NCI-H128 (cell line): ENCODE measurements at regions not wholly inside any gene's neighbourhood (a gene's known extent, or its start where the extent isn't known, plus 50 kb on each side); places are given as distances from the start of the nearest gene placed in this dataset.

ENCODE experiments used
- DNase-seq: peaks from one replicate; lab custom pipeline; 2025; ENCODE audit not compliant: unreplicated experiment; lab: John Stamatoyannopoulos, UW

DNA sequence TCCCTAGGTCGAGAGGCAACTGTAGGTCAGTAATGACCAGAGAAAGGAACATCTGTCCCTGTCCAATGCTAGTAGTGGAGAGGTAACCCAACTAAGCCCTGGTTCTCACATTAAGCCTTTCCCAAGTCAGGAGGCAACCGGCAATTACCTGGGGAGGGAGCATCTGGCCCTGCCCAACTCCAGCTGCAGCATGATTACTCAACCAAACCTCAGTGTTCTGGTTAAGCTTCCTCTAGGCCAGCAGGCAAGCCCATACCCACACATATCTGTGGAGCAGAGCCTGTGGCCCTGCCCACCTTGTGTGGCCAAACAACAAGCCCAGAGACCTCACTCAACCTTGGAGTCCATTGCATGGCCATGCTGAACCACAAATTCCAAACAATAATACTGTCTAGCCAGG lies 220.8 kb upstream of the SLC24A2 start:
- DNase-seq = no peak

- DNase-seq = no peak
Observed at GRCh38 chr9:20002011-20002410, 213.2 kb upstream of the SLC24A2 start.

DNA sequence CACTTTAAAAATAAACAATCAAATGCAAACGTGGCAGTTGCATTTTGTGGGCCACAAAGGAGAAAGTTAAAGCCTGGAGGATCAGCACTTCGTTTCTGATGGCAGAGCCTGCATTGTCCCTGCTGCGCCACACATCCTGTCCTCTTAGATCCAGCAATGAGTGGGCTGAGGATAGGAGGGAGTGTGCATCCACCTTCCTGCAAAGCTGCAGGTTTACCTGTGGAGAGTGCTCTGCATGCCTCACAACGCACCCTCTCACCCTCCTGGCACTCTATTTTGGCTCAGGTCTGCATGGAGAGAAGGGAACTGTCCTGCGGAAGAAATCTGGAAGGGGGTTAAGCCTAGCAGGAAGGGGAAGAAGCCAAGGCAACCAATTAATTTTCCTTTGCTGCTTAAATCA lies 212.2 kb upstream of the SLC24A2 start:
- no peak for DNase-seq

DNA sequence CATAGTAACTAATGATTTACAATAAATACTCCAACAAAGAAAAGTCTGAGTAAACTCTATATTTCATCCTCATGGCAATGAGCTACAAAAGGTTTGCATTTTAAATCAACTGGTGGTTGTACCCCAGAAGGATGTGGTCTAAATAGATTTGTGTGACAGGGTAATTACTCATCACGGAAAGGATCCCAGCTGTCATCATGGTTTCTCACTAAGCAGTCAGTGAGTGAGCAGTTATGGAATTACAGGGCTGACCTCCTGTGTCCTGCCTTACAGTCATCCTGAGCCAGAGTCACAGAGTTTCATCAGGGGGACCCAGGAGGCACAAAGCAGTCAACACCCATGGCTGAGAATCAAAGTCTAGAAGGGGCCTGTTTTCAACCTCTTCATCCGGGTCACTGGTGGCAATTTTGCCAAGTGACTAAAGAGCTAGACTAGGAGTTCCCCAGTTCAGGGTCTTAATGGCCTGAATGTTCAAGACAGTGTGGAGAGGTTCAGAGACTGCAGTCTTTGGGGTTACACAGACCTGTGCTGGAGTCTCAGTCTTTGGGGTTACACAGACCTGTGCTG lies 210.7 kb upstream of the SLC24A2 start:
- DNase-seq = no peak

DNA sequence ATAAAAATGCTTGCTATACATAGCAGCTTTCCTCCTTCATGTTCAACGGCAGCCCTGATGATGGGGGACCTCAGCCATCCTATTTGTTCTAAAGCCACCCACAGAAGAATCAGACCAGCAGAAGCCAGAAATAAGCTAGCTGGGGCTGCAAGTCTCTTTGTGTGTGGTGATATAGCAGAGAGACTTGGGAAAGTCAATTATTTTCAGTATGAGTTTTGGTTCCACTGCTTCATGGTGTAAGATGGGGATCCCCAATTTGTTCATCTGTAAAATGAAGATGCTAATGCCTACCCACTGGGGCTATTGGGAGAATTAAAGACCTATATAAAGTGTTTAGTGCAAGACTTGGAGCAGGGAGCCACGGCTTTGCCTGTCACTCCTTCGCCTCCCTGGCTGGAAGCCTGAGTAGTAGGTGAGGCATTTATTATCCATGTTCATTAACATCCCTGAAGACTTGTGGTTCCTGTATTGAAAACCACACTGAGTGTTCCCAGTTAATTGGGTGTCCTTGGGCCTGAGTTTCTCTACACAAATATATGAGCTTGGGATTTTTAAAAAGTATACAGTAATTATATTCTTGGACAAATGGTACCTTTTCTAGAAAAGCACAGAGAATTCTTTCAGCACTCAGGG lies 210.1 kb upstream of the SLC24A2 start:
- no peak for DNase-seq

DNA sequence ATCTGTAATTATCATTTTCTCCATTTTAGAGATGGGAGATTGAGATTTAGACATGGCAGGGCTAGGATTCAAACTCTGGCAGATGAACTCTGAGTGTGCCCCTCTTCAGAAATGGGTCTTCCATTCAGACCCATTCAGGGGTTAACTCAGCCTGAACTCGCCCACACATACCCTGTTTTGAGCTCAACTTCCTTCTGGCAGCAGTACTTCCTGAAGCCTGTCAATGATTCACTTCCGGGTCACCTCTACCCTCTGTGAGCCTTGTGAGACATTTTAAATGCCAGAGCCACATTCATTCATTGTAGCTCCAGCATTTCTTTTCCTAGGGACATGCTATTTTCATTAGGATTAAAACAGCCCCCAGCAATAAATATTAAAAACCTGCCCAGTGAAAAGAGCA lies 209.3 kb upstream of the SLC24A2 start:
- DNase-seq = no peak

DNA sequence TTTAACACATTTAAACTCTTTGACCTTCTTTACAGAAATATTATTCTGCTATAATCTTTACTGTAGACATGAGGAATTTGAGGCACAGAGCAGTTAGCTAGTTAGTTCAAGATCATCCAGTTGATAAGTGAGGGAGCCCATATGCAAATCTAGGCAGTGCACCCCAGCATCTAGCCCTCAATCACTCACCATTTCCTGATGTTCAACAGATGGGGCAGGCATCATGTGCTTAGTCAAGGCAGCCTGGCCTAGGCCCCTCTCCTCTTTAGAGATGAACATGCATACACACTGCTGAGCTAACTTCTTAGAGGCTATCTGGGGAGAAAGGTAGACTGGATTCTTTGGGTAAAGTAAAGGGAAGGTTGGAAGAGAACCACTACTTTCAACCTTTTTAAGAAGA lies 206.8 kb upstream of the SLC24A2 start:
- no peak for DNase-seq

- peak; percentile 62 for DNase-seq
Observed at GRCh38 chr9:19994296-19994695, 205.5 kb upstream of the SLC24A2 start.

- no peak for DNase-seq
Observed at GRCh38 chr9:19992556-19992955, 203.7 kb upstream of the SLC24A2 start.

DNA sequence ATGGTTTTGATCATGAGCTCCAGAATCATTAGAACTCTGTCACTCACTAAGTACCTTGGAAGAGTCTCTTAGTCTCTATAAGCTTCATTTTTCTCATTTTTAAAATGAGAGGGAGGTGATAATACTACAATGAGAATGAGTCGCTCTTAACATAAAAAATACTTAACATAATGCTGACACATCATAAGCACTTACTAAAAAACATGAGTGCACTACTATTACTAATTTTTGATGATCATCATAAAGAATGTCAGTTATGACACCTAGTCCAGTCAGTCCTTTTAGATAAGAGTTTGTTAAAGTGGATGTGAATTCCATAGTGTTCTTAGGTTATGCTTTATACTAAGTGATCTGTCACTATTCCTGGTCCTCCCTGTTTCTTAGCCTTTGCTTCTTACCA lies 200.4 kb upstream of the SLC24A2 start:
- no peak for DNase-seq

- DNase-seq = no peak
Observed at GRCh38 chr9:19988281-19988680, 199.4 kb upstream of the SLC24A2 start.

GRCh38 chr9:19985081-19985480 lies 196.2 kb upstream of the SLC24A2 start:
- no peak for DNase-seq

DNA sequence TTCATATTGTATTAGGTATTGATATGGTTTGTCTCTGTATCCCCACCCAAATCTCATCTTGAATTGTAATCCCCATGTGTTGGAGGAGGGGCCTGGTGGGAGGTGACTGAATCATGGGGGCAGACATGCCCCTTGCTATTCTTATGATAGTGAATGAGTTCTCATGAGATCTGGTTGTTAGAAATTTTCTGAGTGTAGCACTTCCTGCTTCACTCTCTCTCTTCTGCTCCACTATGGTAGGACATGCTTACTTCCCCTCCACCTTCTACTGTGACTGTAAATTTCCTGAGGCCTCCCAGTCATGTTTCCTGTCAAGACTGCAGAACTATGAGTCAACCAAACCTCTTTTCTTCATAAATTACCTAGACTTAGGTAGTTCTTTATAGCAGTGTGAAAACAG lies 187.4 kb upstream of the SLC24A2 start:
- no peak for DNase-seq

GRCh38 chr9:19975499-19975898 lies 186.7 kb upstream of the SLC24A2 start:
- no peak for DNase-seq

GRCh38 chr9:19969721-19970120 lies 180.9 kb upstream of the SLC24A2 start:
- no peak for DNase-seq

DNA sequence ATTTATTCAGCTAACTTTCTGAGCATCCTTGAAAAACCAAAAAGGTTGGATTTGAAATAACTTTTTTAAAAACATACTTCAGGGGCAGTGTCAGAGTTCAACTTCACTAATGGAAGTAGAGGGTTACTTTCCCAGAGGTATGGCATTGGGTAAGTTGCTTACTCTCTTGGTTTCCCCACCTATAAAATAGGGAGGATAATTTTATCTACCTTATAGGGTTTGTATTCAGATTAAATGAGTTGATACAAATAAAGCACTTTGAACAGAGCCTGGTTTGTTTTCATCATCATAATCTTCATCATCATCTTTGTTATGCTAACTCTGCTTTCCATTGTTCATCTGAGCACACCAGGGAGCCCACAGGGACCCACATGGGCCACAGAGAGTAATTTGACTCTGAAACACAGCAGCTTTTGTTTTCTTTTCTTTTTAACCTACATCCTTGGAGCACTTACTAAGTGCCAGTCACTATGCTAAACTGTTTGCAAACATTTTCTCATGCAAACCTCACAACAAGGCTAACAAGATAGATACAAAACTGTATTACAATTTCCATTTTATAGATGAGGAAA lies 179.1 kb upstream of the SLC24A2 start:
- no peak for DNase-seq

- no peak for DNase-seq
Observed at GRCh38 chr9:19967216-19967887, 178.5 kb upstream of the SLC24A2 start.

DNA sequence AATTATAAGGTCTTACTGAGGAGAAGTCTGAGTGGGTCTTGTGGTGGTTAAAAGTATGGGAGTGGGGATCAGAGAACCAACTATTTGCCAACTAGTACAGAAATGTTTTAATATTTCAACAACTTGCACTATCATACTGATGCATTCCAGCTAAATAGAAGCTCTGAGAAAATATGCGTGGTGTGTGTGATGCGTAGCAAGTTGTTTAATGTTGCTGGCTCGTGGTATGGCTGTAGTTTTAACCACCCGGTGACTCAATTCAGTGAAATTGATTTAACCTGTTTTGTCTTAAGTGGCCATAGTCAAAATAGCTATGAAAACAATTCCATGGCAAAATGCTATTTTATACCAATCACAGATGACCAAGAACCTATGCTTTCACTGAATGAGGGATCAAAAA lies 176.5 kb upstream of the SLC24A2 start:
- no peak for DNase-seq

DNA sequence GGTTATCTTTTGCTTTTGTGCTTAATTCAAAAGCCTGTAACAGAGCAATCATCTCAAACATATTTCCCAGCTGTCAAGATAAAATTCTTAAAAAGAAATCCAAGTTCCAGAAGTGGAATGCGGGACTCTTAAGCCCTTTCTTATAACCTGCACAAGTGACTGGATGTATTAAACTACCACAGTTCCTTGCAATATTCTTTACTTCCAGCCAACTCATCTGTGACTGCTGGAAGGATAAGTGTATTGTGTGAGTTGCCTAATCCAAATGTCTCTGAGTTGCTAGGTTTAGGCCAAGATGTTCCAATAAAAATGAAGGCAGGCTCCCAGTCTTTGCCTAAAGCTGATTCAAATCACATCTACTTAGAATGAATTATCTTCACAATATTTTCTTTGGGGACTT lies 159.2 kb upstream of the SLC24A2 start:
- no peak for DNase-seq

GRCh38 chr9:19946441-19947109 lies 157.7 kb upstream of the SLC24A2 start:
- no peak for DNase-seq

DNA sequence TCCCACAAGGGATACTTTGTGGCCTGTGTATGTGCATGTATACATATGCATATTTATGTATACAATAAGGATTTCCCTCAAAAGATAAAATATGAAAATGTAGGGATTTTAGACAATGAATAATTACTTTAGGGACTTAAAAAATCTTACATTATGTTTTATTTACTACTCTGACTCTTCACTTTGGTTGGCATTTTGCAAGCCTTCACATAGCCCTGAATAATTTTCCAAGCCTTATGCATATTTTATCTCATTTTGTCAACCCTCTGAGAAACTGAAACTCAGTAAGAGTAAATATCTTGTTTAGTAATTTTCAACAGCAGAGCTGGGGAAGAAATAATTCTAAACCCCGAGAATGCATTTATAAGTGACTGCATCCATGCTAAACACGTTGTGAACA lies 153.0 kb upstream of the SLC24A2 start:
- DNase-seq = no peak
